ENCODE measurements at regions not wholly inside any gene's neighbourhood (a gene's known extent, or its start where the extent isn't known, plus 50 kb on each side); places are given as distances from the start of the nearest gene placed in this dataset.

DNA sequence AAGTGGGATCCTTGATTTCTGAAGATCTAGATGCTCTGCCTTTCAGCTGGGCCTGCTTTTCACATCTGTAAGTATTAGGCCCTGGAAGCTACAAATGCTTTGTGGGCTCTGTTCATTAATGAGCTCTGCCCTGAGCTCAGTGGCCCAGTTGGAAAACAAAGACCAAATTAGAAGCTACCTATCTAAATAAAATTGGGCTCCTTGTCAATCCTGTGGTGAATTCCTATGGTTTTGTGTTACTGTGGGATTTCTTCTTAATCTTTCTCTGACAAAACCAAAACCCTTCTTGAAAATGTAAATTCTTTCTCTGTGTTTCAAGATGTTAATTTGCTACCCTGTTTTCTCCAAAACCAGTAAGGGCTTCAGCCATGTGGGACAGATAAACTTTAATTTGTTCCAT, 219.0 kb upstream of the HS6ST1 start:
- DNase-seq: no peak

GRCh38 chr2:128538396-128538795, 219.7 kb upstream of the HS6ST1 start:
- no peak for DNase-seq

DNA sequence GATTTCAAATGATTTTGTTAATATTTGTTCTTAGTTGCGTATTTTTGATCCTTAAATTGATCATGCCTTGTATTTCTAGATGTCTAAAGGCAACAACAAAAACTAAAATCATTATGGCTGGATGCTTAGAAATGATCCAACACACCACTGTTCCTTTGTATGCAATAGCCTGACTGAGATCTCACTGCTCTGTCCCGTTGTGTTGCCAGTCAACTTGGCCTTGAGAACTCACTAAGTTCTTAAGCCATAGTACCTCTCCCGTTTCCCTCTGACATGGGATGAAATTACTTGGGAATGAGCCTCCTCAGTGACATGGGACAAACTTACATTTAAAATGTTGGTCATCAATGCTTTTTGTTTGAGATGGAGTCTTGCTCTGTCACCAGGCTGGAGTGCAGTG, 222.0 kb upstream of the HS6ST1 start:
- DNase-seq: no peak

DNA sequence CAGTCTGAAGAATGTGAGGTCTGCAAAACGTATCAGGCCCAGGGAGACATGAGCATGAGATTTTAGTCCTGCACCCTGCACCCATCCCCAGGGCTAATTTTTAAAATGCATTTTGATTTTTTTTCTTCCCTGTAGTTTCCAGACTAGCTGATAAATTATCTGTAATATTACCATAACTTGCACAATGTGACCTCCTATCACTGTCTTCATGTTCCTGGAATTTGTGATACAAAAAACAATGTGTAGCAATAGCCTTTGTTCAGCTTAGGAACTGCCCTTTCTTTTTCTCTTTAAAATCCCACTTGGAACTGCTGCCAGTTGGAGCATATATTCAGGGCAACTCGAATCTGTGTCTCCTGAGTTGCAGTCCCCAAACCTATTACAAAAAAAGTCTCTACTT, 222.8 kb upstream of the HS6ST1 start:
- no peak for DNase-seq

DNA sequence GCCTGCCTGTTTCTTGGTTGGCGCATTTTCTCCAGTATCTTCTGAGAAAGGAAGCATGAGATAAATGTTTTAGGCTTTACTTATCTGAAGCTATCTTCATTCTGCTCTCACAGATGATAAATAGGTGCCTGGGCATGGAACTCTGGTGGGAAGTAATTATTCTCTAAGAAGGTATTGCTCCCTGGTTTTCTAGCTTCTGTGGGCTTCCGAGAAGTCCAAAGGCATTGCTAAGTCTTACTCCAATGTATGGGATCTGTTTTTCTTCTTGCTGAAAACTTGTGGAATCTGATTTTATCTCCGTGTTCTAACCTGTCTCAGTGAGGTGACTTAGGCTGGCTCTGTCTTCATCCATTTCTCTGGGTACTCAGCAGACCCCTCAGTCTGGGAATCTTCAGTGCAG, 224.4 kb upstream of the HS6ST1 start:
- DNase-seq: no peak

DNA sequence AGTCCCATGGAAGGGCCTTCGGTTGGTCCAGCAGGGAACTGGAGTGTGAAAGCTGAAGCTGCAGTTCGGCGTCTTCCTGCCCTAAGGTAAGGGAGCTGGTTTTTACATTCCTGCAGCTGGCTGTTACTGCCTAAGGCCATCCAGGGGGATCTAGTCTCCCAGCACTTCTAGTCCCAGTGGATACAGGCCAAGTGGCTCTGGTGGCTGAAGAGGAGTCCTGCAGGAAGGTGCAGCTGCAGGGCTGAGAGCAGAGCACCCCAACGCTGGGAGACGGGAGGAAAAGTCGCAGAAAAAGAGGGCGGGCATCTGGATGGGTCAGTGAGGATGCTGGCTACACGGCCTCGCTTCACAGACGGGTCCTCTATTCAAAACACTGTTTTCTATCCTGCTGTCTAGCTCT, 225.0 kb upstream of the HS6ST1 start:
- no peak for DNase-seq

DNA sequence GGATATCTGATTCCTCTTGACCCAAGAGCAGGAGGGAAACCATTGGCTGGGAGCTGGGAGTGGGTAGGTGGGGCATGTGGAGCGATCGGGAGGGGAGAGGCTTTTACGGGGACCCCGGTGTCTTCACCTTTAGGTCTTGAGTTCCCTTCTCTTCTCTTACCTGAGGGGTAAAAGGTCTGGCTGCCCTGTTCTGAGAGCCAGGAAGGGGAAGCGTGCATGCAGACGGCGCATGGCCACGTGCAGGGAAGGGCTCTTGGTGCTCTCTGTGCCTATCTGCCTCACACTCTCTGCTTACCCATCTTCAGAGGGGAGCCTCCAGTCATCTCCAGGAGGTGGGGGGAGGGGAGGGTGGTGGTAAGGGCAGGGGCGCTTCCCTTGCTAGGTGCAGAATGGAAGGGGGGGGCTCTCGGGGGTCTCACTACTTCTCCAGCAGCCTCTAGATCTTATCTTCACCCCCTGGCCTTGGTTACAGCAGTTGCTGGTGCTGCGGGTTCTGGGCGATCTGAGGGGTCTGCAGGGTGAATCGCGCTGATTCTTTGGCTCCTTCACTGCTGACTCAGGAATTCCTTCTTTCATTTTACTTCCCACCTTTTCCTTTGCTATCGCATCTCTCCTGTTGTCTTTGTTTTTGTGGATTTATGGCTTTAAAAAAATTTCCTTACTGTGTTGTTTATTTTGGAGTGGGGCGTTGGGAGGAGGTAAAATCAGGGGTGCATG, 225.8 kb upstream of the HS6ST1 start:
- no peak for DNase-seq

GRCh38 chr2:128545085-128545484, 226.4 kb upstream of the HS6ST1 start:
- DNase-seq: no peak

DNA sequence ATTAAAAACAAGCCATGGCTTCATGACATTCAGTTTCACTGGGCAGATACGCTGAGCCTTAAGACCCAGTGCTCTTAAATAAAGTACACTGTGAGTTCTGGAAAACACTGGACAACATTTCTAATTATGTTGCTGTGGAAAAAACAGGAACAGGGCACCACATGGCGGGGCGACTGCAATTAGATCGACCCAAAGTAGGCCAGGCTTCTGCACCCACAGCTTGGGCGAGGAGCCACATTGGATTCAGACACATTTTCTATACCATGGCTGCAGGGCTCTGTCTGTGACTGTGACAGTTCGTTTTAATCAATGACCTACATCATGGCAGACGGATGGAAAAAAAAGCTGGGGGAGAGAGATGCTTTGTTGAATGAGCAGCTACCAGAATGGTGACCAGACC, 227.2 kb upstream of the HS6ST1 start:
- no peak for DNase-seq

GRCh38 chr2:128547667-128548066, 229.0 kb upstream of the HS6ST1 start:
- no peak for DNase-seq

DNA sequence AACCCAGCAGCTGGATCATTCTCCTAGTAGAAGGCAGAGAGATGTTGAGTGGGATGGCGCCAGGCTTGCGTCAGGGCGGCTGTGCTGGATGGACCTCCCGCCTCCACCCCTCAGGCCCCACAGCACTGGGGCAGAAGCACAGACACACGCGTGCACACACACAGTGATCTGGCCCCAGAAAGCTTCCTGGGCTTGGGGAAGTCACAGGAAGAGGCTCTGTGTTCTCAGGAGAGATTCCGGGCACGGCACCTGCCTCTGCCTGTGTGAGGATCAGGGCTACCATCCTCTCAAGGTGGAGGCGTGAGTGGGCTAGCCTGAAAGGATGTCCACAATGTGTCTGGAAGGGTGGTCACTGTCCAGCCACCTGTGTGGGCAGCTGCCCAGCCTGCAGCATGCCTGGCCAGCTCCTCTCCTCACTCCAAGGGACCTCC, 229.8 kb upstream of the HS6ST1 start:
- DNase-seq: no peak

- no peak for DNase-seq
These were observed 230.4 kb upstream of the HS6ST1 start for GRCh38 chr2:128549094-128549493.

- no peak for DNase-seq
These were observed 231.1 kb upstream of the HS6ST1 start for GRCh38 chr2:128549646-128550260.

- DNase-seq: no peak
These were observed 231.7 kb upstream of the HS6ST1 start for GRCh38 chr2:128550389-128550788.

DNA sequence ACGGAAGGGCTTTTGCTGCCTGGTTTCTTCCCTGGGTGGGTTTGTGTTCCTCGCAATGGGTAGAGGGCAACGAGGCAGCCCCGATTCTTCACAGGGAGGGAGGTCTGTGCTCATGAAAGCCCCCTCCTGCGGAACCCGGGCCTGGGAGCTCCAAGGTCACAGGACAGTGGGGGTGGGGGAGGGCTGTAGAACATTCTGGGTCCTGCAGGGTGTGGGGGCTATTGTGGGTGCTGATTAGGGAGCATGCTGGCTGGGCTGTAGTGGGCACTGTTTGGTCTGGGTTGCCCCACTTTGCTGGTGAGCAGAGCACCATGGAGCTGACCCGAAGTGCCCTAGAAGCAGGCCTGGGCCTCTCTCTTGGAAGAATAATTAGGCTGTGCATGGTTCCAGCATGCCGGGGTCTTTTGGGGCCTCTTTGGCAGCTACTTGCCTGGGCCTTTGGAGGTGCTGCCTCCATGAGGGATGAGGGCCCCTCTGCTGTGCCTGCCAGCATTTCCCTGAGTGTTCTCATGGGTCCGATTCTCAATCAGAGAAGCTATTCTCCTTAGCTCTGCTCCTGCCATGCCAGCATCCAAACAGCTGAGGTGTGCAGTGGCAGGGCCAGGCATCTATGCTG, 232.2 kb upstream of the HS6ST1 start:
- DNase-seq: no peak

- no peak for DNase-seq
These were observed 232.8 kb upstream of the HS6ST1 start for GRCh38 chr2:128551435-128551834.

GRCh38 chr2:128552141-128552805, 233.6 kb upstream of the HS6ST1 start:
- DNase-seq: no peak

- DNase-seq: no peak
These were observed 234.3 kb upstream of the HS6ST1 start for GRCh38 chr2:128552806-128553551.

DNA sequence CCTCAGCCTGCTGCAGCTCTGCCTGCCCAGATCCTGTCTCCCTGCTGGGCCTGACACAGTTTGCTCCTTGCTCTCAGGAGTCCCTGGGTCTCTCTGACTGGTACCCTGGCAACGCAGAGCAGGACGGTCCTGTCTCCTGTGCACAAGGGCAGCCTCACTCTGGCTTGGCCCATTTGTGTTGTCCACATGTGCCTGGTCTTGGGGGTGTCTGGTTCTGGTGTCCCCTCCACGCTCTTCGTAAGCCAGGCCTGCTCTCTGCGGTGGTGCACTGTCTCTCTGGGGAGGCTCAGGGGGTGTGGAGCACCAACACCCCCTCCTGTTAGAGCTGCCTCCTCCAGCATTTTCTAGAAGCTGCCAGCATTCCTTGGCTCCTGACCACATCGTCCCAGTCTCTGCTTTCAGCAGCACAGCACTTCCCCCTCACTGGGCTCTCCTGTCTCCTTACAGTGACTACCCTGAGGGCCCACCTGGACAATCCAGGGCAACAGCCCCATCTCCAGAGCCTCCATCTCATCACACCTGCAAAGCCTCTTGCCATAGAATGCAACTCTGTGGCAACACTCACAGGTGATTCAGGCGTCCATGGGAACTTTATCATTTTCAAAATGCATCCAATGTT, 235.6 kb upstream of the HS6ST1 start:
- no peak for DNase-seq

DNA sequence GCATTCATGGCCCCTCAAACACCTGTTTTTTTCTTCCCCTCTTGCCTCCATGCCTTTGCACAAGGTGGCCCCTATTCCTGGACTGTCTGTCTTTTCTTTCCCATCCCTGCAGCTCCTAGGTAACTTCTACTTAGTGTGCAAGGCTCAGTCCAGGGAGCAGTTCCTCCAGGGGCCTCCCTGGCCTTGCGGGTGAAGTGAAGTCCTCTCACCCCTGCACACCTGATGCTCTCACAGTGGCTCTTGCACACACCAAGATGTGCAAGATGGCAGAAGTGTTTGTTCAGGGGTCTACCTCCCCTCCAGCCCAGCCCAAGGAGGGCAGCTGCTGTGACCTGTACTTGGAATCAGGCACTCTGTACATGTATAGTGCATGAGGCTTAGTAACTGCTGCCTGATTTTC, 236.8 kb upstream of the HS6ST1 start:
- DNase-seq: no peak

- no peak for DNase-seq
These were observed 237.4 kb upstream of the HS6ST1 start for GRCh38 chr2:128556089-128556488.

GRCh38 chr2:128556633-128557032, 238.0 kb upstream of the HS6ST1 start:
- no peak for DNase-seq

- no peak for DNase-seq
These were observed 238.4 kb upstream of the HS6ST1 start for GRCh38 chr2:128557069-128557468.

Measured in NCI-H345 (cell line).